PC-3 (cell line): ENCODE measurements at regions not wholly inside any gene's neighbourhood (a gene's known extent, or its start where the extent isn't known, plus 50 kb on each side); places are given as distances from the start of the nearest gene placed in this dataset.

Experiments
- CTCF ChIP-seq: fragments of 300-600 bp; sonication (generic); conservative IDR thresholded peaks from 2 replicates; pipeline ENCODE4 v1.5.1; 2017; ENCODE audit warnings: antibody characterized with exemption, low read depth, mild to moderate bottlenecking, low read length
- EZH2 ChIP-seq: fragments of 300-600 bp; sonication (generic); IDR thresholded peaks from one replicate; pipeline ENCODE4 v1.6.1; 2017; ENCODE audit warnings: antibody characterized with exemption, mild to moderate bottlenecking, low read length; ENCODE audit not compliant: unreplicated experiment
- EZH2phosphoT487 ChIP-seq: fragments of 300-600 bp; sonication (generic); IDR thresholded peaks from 2 replicates; pipeline ENCODE4 v1.6.1; 2018; ENCODE audit warnings: mild to moderate bottlenecking, antibody characterized with exemption, low read length, borderline replicate concordance

DNA sequence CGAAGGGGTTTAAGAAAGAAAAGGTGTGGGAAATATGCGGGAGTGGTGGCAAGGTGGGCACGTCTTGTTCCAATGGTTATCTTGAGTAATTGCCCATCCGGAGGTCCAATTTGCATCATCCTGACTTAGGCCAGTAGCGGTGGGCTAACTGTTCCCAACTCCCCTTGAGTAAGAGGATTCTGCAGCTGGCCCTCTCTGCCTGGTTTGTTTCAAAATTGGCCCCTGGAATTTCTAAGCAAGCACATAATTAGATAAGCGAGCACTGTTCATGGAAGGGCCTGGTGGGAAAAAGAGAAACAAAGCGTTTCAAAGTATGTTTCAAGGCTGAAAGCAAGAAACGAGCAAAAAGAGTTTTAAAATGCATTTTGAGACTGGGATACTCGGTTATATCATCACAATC lies 198.2 kb downstream of the CEP135 start:
- TF ChIP-seq CTCF, result no peak
- no peak for TF ChIP-seq EZH2phosphoT487
- no peak for TF ChIP-seq EZH2
